ENCODE measurements at regions not wholly inside any gene's neighbourhood (a gene's known extent, or its start where the extent isn't known, plus 50 kb on each side); places are given as distances from the start of the nearest gene placed in this dataset.

- no peak for TF ChIP-seq CTCF (IDR thresholded peaks at IDR 0.05; ENCODE audit: poor library complexity)
- TF ChIP-seq EZH2 (IDR thresholded peaks at IDR 0.05; ENCODE audit: borderline replicate concordance), result no peak
These were observed 57.6 kb upstream of the YPEL5 start for GRCh38 chr2:30089171-30089570.
